ENCODE measurements at regions not wholly inside any gene's neighbourhood (a gene's known extent, or its start where the extent isn't known, plus 50 kb on each side); places are given as distances from the start of the nearest gene placed in this dataset.

GRCh38 chr5:125422342-125422741 is 675.9 kb upstream of the ZNF608 start:
- no peak for TF ChIP-seq CTCF (IDR thresholded peaks at IDR 0.05)
- no peak for TF ChIP-seq POLR2AphosphoS5 (IDR thresholded peaks at IDR 0.05)
- no peak for TF ChIP-seq EP300 (IDR thresholded peaks at IDR 0.05; ENCODE audit: low read depth)
- no peak for TF ChIP-seq POLR2A (IDR thresholded peaks at IDR 0.05)
